ENCODE measurements at regions not wholly inside any gene's neighbourhood (a gene's known extent, or its start where the extent isn't known, plus 50 kb on each side); places are given as distances from the start of the nearest gene placed in this dataset.

DNA sequence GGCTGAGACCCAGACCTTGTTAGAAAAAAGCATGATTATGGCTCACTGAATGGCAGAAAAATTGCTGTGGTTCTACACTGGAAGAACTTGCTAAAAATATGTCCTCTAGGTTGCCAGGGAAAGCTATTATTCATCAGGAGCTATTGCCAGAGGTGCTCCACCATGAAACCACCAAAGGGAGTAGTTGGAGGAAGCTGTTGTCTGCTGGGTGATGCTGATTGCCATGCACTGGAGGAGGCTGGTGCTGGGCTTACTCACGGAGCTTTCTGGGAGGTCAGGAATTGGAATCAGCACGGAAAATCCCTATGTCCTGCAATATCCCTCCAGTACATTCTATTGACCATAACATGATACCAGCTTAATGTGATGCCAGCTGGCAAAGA lies 199.6 kb upstream of the ZBED5 start:
- TF ChIP-seq POLR2A (IDR thresholded peaks at IDR 0.05; ENCODE audit: control extremely low read depth in 1 of 2, low read depth in 2 of 2, low read length in 2 of 2) (no peak), CTCF (IDR thresholded peaks at IDR 0.05; ENCODE audit: control extremely low read depth in 1 of 3, insufficient read depth in 1 of 3, low read depth in 1 of 3, low read length in 3 of 3) (no peak), TAF1 (IDR thresholded peaks at IDR 0.05; ENCODE audit: low read depth, low read length) (no peak), POLR2AphosphoS5 (IDR thresholded peaks at IDR 0.05; ENCODE audit: low read depth, low read length) (no peak), EZH2 (IDR thresholded peaks at IDR 0.05; ENCODE audit: low read depth, low read length, severe bottlenecking) (no peak)

All from H1 (cell line).